ENCODE measurements at regions not wholly inside any gene's neighbourhood (a gene's known extent, or its start where the extent isn't known, plus 50 kb on each side); places are given as distances from the start of the nearest gene placed in this dataset.

DNA sequence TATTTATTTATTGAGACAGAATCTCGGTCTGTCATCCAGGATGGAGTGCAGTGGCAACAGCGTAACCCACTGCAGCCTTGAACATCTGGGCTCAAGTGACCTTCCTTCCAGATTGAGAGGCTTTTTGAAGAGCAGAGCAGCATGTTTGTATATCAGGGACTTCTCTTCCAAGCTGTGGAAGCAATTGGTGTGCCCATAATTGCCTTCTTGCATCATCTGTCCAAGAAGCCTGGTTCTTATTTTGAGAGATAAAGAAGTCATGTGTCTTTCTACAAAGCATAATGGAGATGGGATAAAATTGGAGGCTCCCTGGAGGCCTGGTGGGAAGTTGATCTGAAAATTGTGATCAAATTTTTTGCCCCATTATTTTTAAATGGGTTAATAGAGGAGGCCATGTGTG, 183.8 kb upstream of the MCTP2 start:
- TF ChIP-seq, protein P1, sequence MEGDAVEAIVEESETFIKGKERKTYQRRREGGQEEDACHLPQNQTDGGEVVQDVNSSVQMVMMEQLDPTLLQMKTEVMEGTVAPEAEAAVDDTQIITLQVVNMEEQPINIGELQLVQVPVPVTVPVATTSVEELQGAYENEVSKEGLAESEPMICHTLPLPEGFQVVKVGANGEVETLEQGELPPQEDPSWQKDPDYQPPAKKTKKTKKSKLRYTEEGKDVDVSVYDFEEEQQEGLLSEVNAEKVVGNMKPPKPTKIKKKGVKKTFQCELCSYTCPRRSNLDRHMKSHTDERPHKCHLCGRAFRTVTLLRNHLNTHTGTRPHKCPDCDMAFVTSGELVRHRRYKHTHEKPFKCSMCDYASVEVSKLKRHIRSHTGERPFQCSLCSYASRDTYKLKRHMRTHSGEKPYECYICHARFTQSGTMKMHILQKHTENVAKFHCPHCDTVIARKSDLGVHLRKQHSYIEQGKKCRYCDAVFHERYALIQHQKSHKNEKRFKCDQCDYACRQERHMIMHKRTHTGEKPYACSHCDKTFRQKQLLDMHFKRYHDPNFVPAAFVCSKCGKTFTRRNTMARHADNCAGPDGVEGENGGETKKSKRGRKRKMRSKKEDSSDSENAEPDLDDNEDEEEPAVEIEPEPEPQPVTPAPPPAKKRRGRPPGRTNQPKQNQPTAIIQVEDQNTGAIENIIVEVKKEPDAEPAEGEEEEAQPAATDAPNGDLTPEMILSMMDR (IDR thresholded peaks at IDR 0.05) = no peak
- TF ChIP-seq POLR2A (IDR thresholded peaks at IDR 0.05) (no peak), EP300 (IDR thresholded peaks at IDR 0.05; ENCODE audit: low read depth) (no peak), POLR2AphosphoS5 (IDR thresholded peaks at IDR 0.05) (no peak)
